ENCODE measurements at regions not wholly inside any gene's neighbourhood (a gene's known extent, or its start where the extent isn't known, plus 50 kb on each side); places are given as distances from the start of the nearest gene placed in this dataset.

GRCh38 chr18:30265190-30265589 is 777.4 kb downstream of the DSC3 start:
- Mint-ChIP-seq H3K27me3 (no peaks in the 10 kb centered on the region), H3K27ac (no peak overlapping the region), H3K4me1 (ENCODE audit: low read depth) (no peaks in the 10 kb centered on the region), H3K9me3 (peaks cover 11% of the 10 kb centered on the region), H3K4me3 (no peak overlapping the region), H3K36me3 (ENCODE audit: low read depth) (no peaks in the 10 kb centered on the region)
- no peak for DNase-seq

GRCh38 chr18:30254331-30254730 is 788.2 kb downstream of the DSC3 start:
- Mint-ChIP-seq H3K36me3 (ENCODE audit: low read depth) (no peaks in the 10 kb centered on the region), H3K27ac (no peak overlapping the region), H3K27me3 (no peaks in the 10 kb centered on the region), H3K4me3 (no peak overlapping the region), H3K9me3 (peaks cover 21% of the 10 kb centered on the region), H3K4me1 (ENCODE audit: low read depth) (no peaks in the 10 kb centered on the region)
- no peak for DNase-seq

- Mint-ChIP-seq H3K4me1 (ENCODE audit: low read depth) (no peaks in the 10 kb centered on the region), H3K27me3 (no peaks in the 10 kb centered on the region), H3K4me3 (no peak overlapping the region), H3K36me3 (ENCODE audit: low read depth) (no peaks in the 10 kb centered on the region), H3K27ac (no peak overlapping the region), H3K9me3 (peaks cover 14% of the 10 kb centered on the region)
- DNase-seq = no peak
Observed at GRCh38 chr18:30248056-30248455, 794.5 kb downstream of the DSC3 start.

- H3K27ac Mint-ChIP-seq = no peak overlapping the region
- no peaks in the 10 kb centered on the region for H3K36me3 Mint-ChIP-seq (ENCODE audit: low read depth)
- no peak for DNase-seq
- H3K4me3 Mint-ChIP-seq = no peak overlapping the region
- peaks cover 20% of the 10 kb centered on the region for H3K9me3 Mint-ChIP-seq
- no peaks in the 10 kb centered on the region for H3K4me1 Mint-ChIP-seq (ENCODE audit: low read depth)
- H3K27me3 Mint-ChIP-seq = no peaks in the 10 kb centered on the region
Observed at GRCh38 chr18:30245766-30246455, 796.6 kb downstream of the DSC3 start.

GRCh38 chr18:30234755-30235154 is 807.8 kb downstream of the DSC3 start:
- Mint-ChIP-seq H3K36me3 (ENCODE audit: low read depth) (no peaks in the 10 kb centered on the region), H3K4me3 (no peak overlapping the region), H3K27ac (no peak overlapping the region), H3K4me1 (ENCODE audit: low read depth) (no peaks in the 10 kb centered on the region), H3K9me3 (peaks cover 21% of the 10 kb centered on the region), H3K27me3 (no peaks in the 10 kb centered on the region)
- DNase-seq = no peak

GRCh38 chr18:30211112-30211511 is 831.4 kb downstream of the DSC3 start:
- Mint-ChIP-seq H3K36me3 (ENCODE audit: low read depth) (no peaks in the 10 kb centered on the region), H3K4me3 (no peak overlapping the region), H3K4me1 (ENCODE audit: low read depth) (no peaks in the 10 kb centered on the region), H3K27me3 (no peaks in the 10 kb centered on the region), H3K27ac (no peak overlapping the region), H3K9me3 (peaks cover 16% of the 10 kb centered on the region)
- no peak for DNase-seq

- no peak overlapping the region for H3K4me3 Mint-ChIP-seq
- H3K27me3 Mint-ChIP-seq = no peaks in the 10 kb centered on the region
- peaks cover 13% of the 10 kb centered on the region for H3K9me3 Mint-ChIP-seq
- DNase-seq = no peak
- no peaks in the 10 kb centered on the region for H3K4me1 Mint-ChIP-seq (ENCODE audit: low read depth)
- H3K27ac Mint-ChIP-seq = no peak overlapping the region
- H3K36me3 Mint-ChIP-seq (ENCODE audit: low read depth) = no peaks in the 10 kb centered on the region
Observed at GRCh38 chr18:30208546-30208945, 834.0 kb downstream of the DSC3 start.

GRCh38 chr18:30192216-30192615 is 850.3 kb downstream of the DSC3 start:
- DNase-seq = no peak
- Mint-ChIP-seq H3K4me3 (no peak overlapping the region), H3K36me3 (ENCODE audit: low read depth) (no peaks in the 10 kb centered on the region), H3K4me1 (ENCODE audit: low read depth) (no peaks in the 10 kb centered on the region), H3K9me3 (peaks cover 39% of the 10 kb centered on the region), H3K27ac (no peak overlapping the region), H3K27me3 (no peaks in the 10 kb centered on the region)

GRCh38 chr18:30186245-30186644 is 856.3 kb downstream of the DSC3 start:
- Mint-ChIP-seq H3K9me3 (peaks cover 14% of the 10 kb centered on the region), H3K27me3 (no peaks in the 10 kb centered on the region), H3K4me3 (no peak overlapping the region), H3K27ac (no peak overlapping the region), H3K36me3 (ENCODE audit: low read depth) (no peaks in the 10 kb centered on the region), H3K4me1 (ENCODE audit: low read depth) (no peaks in the 10 kb centered on the region)
- DNase-seq = no peak

GRCh38 chr18:30177056-30177455 is 865.5 kb downstream of the DSC3 start:
- Mint-ChIP-seq H3K27me3 (no peaks in the 10 kb centered on the region), H3K36me3 (ENCODE audit: low read depth) (no peaks in the 10 kb centered on the region), H3K27ac (no peak overlapping the region), H3K4me3 (no peak overlapping the region), H3K4me1 (ENCODE audit: low read depth) (no peaks in the 10 kb centered on the region), H3K9me3 (peaks cover 19% of the 10 kb centered on the region)
- DNase-seq = no peak

- H3K36me3 Mint-ChIP-seq (ENCODE audit: low read depth) = no peaks in the 10 kb centered on the region
- H3K27ac Mint-ChIP-seq = no peak overlapping the region
- no peak for DNase-seq
- H3K4me1 Mint-ChIP-seq (ENCODE audit: low read depth) = no peaks in the 10 kb centered on the region
- no peaks in the 10 kb centered on the region for H3K27me3 Mint-ChIP-seq
- H3K4me3 Mint-ChIP-seq = no peak overlapping the region
- peaks cover 16% of the 10 kb centered on the region for H3K9me3 Mint-ChIP-seq
Observed at GRCh38 chr18:30175621-30176225, 866.8 kb downstream of the DSC3 start.

- H3K4me1 Mint-ChIP-seq (ENCODE audit: low read depth) = no peaks in the 10 kb centered on the region
- no peaks in the 10 kb centered on the region for H3K36me3 Mint-ChIP-seq (ENCODE audit: low read depth)
- H3K27ac Mint-ChIP-seq = no peak overlapping the region
- H3K9me3 Mint-ChIP-seq = peaks cover 16% of the 10 kb centered on the region
- no peak overlapping the region for H3K4me3 Mint-ChIP-seq
- no peaks in the 10 kb centered on the region for H3K27me3 Mint-ChIP-seq
- DNase-seq = no peak
Observed at GRCh38 chr18:30175061-30175574, 867.4 kb downstream of the DSC3 start.

- Mint-ChIP-seq H3K27ac (no peak overlapping the region), H3K4me1 (ENCODE audit: low read depth) (no peaks in the 10 kb centered on the region), H3K36me3 (ENCODE audit: low read depth) (no peaks in the 10 kb centered on the region), H3K27me3 (no peaks in the 10 kb centered on the region), H3K9me3 (peaks cover 18% of the 10 kb centered on the region), H3K4me3 (no peak overlapping the region)
- DNase-seq = no peak
Observed at GRCh38 chr18:30163573-30163972, 879.0 kb downstream of the DSC3 start.

GRCh38 chr18:30160124-30160523 is 882.4 kb downstream of the DSC3 start:
- H3K36me3 Mint-ChIP-seq (ENCODE audit: low read depth) = no peaks in the 10 kb centered on the region
- H3K4me1 Mint-ChIP-seq (ENCODE audit: low read depth) = no peaks in the 10 kb centered on the region
- peaks cover 14% of the 10 kb centered on the region for H3K9me3 Mint-ChIP-seq

GRCh38 chr18:30150586-30151250 is 891.8 kb downstream of the DSC3 start:
- no peak for DNase-seq
- Mint-ChIP-seq H3K36me3 (ENCODE audit: low read depth) (no peaks in the 10 kb centered on the region), H3K4me3 (no peak overlapping the region), H3K9me3 (no peaks in the 10 kb centered on the region), H3K27me3 (no peaks in the 10 kb centered on the region), H3K4me1 (ENCODE audit: low read depth) (no peaks in the 10 kb centered on the region), H3K27ac (no peak overlapping the region)

More at GRCh38 chr18:30160124-30160523, 882.4 kb downstream of the DSC3 start:
- Mint-ChIP-seq H3K27ac (no peak overlapping the region), H3K27me3 (no peaks in the 10 kb centered on the region), H3K4me3 (no peak overlapping the region)
- DNase-seq = no peak
